ENCODE measurements at regions not wholly inside any gene's neighbourhood (a gene's known extent, or its start where the extent isn't known, plus 50 kb on each side); places are given as distances from the start of the nearest gene placed in this dataset.

GRCh38 chr5:120375248-120375647 is 88.9 kb upstream of the PRR16 start:
- no peak overlapping the region for H2BK5ac ChIP-seq (ENCODE audit: low read depth, low read length, poor library complexity, severe bottlenecking)

More at GRCh38 chr5:120375248-120375647, 88.9 kb upstream of the PRR16 start:
- H2BK20ac ChIP-seq (ENCODE audit: low read depth, low read length): no peak overlapping the region
- no peak for DNase-seq
- no peak overlapping the region; a peak in 1 of 4 replicates for H4K8ac ChIP-seq (ENCODE audit: low read depth in 2 of 2, low read length in 2 of 2)
- dilution Hi-C loops (cut with HindIII; ENCODE audit: low sequenced_read_pairs, unreplicated experiment) (no loop called here), intact Hi-C loops (cut with micrococcal nuclease) (no loop called here), in situ Hi-C loops (cut with MboI; ENCODE audit: low sequenced_read_pairs) (no loop called here)
- H3K27ac ChIP-seq (ENCODE audit: insufficient read depth, low read length): no peak overlapping the region
- H3K56ac ChIP-seq (ENCODE audit: extremely low read depth, insufficient read depth, low read length): no peak overlapping the region
- no peak overlapping the region for H2BK15ac ChIP-seq (ENCODE audit: low read depth, low read length)
- TF ChIP-seq BHLHE40 (IDR thresholded peaks at IDR 0.05; ENCODE audit: low read depth, low read length) (no peak), MAZ (IDR thresholded peaks at IDR 0.05; ENCODE audit: borderline replicate concordance, low read depth, low read length) (no peak), FOS (IDR thresholded peaks at IDR 0.05; ENCODE audit: low read depth, low read length) (no peak), ELK1 (IDR thresholded peaks at IDR 0.05; ENCODE audit: borderline replicate concordance, low read depth, low read length) (no peak), POLR2A (IDR thresholded peaks at IDR 0.05; ENCODE audit: low read depth, low read length) (no peak), NFE2L2 (IDR thresholded peaks at IDR 0.05; ENCODE audit: low read depth, low read length) (no peak), MXI1 (IDR thresholded peaks at IDR 0.05; ENCODE audit: borderline replicate concordance, low read depth, low read length) (no peak), RAD21 (IDR thresholded peaks at IDR 0.05; ENCODE audit: low read length) (no peak), RCOR1 (IDR thresholded peaks at IDR 0.05; ENCODE audit: insufficient replicate concordance, low read length) (no peak), MAFK (IDR thresholded peaks at IDR 0.05; ENCODE audit: low read depth, low read length) (no peak), CHD1 (IDR thresholded peaks at IDR 0.05; ENCODE audit: low read depth, low read length) (no peak)
- peaks cover 2% of the 10 kb centered on the region; the same call in 1 of the 2 replicates for H3K4me1 ChIP-seq (ENCODE audit: control insufficient read depth, insufficient read depth, low read length)
- no peak overlapping the region for H3K4ac ChIP-seq (ENCODE audit: low read depth, low read length)
- no peak overlapping the region; the same call in 1 of the 2 replicates for H3K4me2 ChIP-seq (ENCODE audit: low read depth, low read length)
- no peak for ATAC-seq (ENCODE audit: low read depth)
- H3K18ac ChIP-seq (ENCODE audit: low read depth, low read length): no peak overlapping the region; the same call in 1 of the 2 replicates
- H3K79me1 ChIP-seq (ENCODE audit: low read depth in 1 of 2, low read length in 2 of 2): no peaks in the 10 kb centered on the region
- no peak overlapping the region for H3K23ac ChIP-seq (ENCODE audit: low read depth, low read length)
- H3K9ac ChIP-seq (ENCODE audit: low read depth, low read length): no peak overlapping the region
- no TSS peak for BruUV-seq (replicated peaks)
- peaks cover 7% of the 10 kb centered on the region for H3K9me3 ChIP-seq (ENCODE audit: control insufficient read depth, insufficient read depth, low read length)
- no peak overlapping the region for H2AK5ac ChIP-seq (ENCODE audit: low read depth, low read length)
- H4K5ac ChIP-seq (ENCODE audit: low read depth, low read length): no peak overlapping the region
- no CpG with 5 or more reads among the region's 1 CpG for WGBS, 2 experiments (ENCODE audit: extremely low coverage in 2 of 2, insufficient read length in 1 of 2)
- no peaks in the 10 kb centered on the region for H3K27me3 ChIP-seq (ENCODE audit: control insufficient read depth, insufficient read depth, low read length)
- no peaks in the 10 kb centered on the region for H4K20me1 ChIP-seq (ENCODE audit: insufficient read depth, low read length)
- H2AFZ ChIP-seq (replicated peaks; ENCODE audit: low read length, poor library complexity): no peak overlapping the region
- ChIA-PET POLR2A (ENCODE audit: unreplicated experiment) (no interaction called here), CTCF (no interaction called here)
- no peak overlapping the region for H2AK9ac ChIP-seq (replicated peaks; ENCODE audit: low read depth, low read length, poor library complexity)
- no peak overlapping the region for H3K4me3 ChIP-seq (ENCODE audit: insufficient read depth, low read depth, low read length)
- 0 out of 2 replicates have a peak, but pooled peaks cover 4% of the 10 kb centered on the region for H3K9me1 ChIP-seq (ENCODE audit: insufficient read depth, low read length)
- H3K14ac ChIP-seq (replicated peaks; ENCODE audit: low read depth, low read length): no peak overlapping the region
- no peak overlapping the region for H4K91ac ChIP-seq (ENCODE audit: insufficient read depth, low read depth, low read length)
- no peak overlapping the region for H2BK120ac ChIP-seq (ENCODE audit: low read depth, low read length)
- no peaks in the 10 kb centered on the region for H3K36me3 ChIP-seq (ENCODE audit: control insufficient read depth, insufficient read depth, low read length)
